HEK293T (cell line): ENCODE measurements at regions not wholly inside any gene's neighbourhood (a gene's known extent, or its start where the extent isn't known, plus 50 kb on each side); places are given as distances from the start of the nearest gene placed in this dataset.

Experiments used
- CTCF ChIA-PET: fragments of 350-600 bp; formaldehyde crosslinking; extraction: SDS; loops from one replicate; lab custom pipeline; 2021; ENCODE audit warnings: antibody characterized with exemption, inconsistent platforms; lab: Yijun Ruan, JAX
- POLR2A ChIA-PET: fragments of 350-600 bp; formaldehyde crosslinking; extraction: SDS; loops from one replicate; lab custom pipeline; 2020; ENCODE audit warnings: antibody characterized with exemption, inconsistent platforms; lab: Yijun Ruan, JAX
- DNase-seq: peaks from one replicate; pipeline ENCODE4 v3.0.0; 2012; ENCODE audit warnings: mixed read lengths; ENCODE audit errors: extremely low spot score
- ARNT ChIP-seq: fragments of 450-650 bp; IDR thresholded peaks from 2 replicates; pipeline ENCODE4 v1.6.1; 2017; ENCODE audit warnings: mild to moderate bottlenecking
- BHLHE40 ChIP-seq: fragments of 450-650 bp; IDR thresholded peaks from 2 replicates; pipeline ENCODE4 v1.6.1; 2016; ENCODE audit warnings: mild to moderate bottlenecking, moderate library complexity, borderline replicate concordance
- CTBP1 ChIP-seq: fragments of 450-650 bp; IDR thresholded peaks from 2 replicates; pipeline ENCODE4 v1.6.1; 2016; ENCODE audit warnings: borderline replicate concordance
- ELF4 ChIP-seq: fragments of 450-650 bp; IDR thresholded peaks from 2 replicates; pipeline ENCODE4 v1.6.1; 2017; ENCODE audit warnings: antibody characterized with exemption
- FOXA1 ChIP-seq: fragments of 450-650 bp; IDR thresholded peaks from 2 replicates; pipeline ENCODE4 v1.6.1; 2016; ENCODE audit warnings: mild to moderate bottlenecking
- FOXK2 ChIP-seq: fragments of 450-650 bp; IDR thresholded peaks from 2 replicates; pipeline ENCODE4 v1.6.1; 2016; ENCODE audit warnings: mild to moderate bottlenecking
- FOXM1 ChIP-seq: fragments of 450-650 bp; IDR thresholded peaks from 2 replicates; pipeline ENCODE4 v1.6.1; 2017; ENCODE audit warnings: mild to moderate bottlenecking, borderline replicate concordance
- HDGF ChIP-seq: fragments of 450-650 bp; IDR thresholded peaks from 2 replicates; pipeline ENCODE4 v1.6.1; 2017; ENCODE audit warnings: antibody characterized with exemption, borderline replicate concordance
- L3MBTL2 ChIP-seq: fragments of 450-650 bp; conservative IDR thresholded peaks from 2 replicates; pipeline ENCODE4 v1.6.1; 2016; ENCODE audit warnings: mild to moderate bottlenecking
- LEF1 ChIP-seq: fragments of 450-650 bp; IDR thresholded peaks from 2 replicates; pipeline ENCODE4 v1.6.1; 2017; ENCODE audit warnings: mild to moderate bottlenecking, borderline replicate concordance
- NFRKB ChIP-seq: fragments of 450-650 bp; IDR thresholded peaks from 2 replicates; pipeline ENCODE4 v1.6.1; 2016; ENCODE audit warnings: mild to moderate bottlenecking, moderate library complexity
- SP1 ChIP-seq: fragments of 450-650 bp; IDR thresholded peaks from 2 replicates; pipeline ENCODE4 v1.6.1; 2017
- SUZ12 ChIP-seq: fragments of 450-650 bp; IDR thresholded peaks from 2 replicates; pipeline ENCODE4 v1.6.1; 2016; ENCODE audit warnings: mild to moderate bottlenecking
- TARDBP ChIP-seq: fragments of 450-650 bp; IDR thresholded peaks from 2 replicates; pipeline ENCODE4 v1.6.1; 2016
- ZNF384 ChIP-seq: fragments of 450-650 bp; IDR thresholded peaks from 2 replicates; pipeline ENCODE4 v1.6.1; 2016
- TF ChIP-seq, protein P1 (sequence below): fragments of 450-650 bp; IDR thresholded peaks from 2 replicates; pipeline ENCODE4 v1.6.1; 2016

DNA sequence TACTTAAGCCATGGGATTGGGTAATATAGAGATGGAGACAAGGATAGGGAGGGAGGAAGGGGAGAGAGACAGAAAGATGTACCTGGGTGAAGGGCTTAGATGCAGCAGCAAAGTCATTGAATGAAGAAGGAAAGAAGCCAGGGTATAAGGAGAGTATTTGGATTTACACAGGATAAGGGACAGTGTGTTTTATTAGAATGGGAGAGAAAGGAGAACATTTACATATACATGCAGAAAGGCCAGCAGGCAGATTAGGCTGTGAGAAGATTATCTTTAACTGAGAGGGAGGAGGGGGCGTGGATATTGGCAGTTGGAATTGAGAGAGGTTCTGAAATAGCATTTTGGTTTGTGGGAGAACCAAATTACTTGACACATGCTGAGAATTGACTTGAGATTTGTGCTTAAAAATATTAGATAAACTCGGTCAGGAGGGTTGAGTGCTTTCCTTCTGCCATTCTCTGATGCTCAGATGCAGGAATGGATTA lies 161.5 kb upstream of the ZNF804B start:
- ChIA-PET CTCF (no interaction called here), POLR2A (no interaction called here)
- DNase-seq, result no peak
- TF ChIP-seq NFRKB (no peak), FOXK2 (no peak), FOXM1 (no peak), ZNF384 (no peak), TARDBP (no peak), ARNT (no peak), L3MBTL2 (no peak), BHLHE40 (no peak)

DNA sequence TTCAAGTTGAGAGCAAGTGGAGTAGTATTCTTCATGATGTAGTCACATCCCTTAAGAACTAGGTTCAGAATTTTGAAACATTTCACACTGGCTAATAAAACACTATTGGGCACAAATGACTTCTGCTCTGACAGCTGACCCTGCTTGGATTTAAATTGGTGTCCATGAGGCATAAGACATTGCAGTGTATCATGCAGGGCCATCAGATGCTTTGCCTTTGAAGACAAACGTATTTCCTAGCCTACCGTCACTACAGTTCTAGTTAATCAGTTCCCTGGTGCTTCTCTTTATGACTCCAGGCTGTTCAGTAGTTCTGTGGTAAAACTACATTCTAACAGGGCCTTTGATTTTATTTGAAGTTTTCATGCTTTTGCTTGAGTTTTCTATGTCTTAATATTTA lies 168.5 kb upstream of the ZNF804B start:
- POLR2A ChIA-PET, result no interaction called here
- no peak for TF ChIP-seq TARDBP
- TF ChIP-seq ELF4, result no peak
- TF ChIP-seq, protein P1, sequence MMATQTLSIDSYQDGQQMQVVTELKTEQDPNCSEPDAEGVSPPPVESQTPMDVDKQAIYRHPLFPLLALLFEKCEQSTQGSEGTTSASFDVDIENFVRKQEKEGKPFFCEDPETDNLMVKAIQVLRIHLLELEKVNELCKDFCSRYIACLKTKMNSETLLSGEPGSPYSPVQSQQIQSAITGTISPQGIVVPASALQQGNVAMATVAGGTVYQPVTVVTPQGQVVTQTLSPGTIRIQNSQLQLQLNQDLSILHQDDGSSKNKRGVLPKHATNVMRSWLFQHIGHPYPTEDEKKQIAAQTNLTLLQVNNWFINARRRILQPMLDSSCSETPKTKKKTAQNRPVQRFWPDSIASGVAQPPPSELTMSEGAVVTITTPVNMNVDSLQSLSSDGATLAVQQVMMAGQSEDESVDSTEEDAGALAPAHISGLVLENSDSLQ, result no peak
- TF ChIP-seq SUZ12, result no peak
- TF ChIP-seq FOXK2, result no peak
- TF ChIP-seq FOXA1, result no peak
- TF ChIP-seq ARNT, result no peak
- TF ChIP-seq HDGF, result no peak
- no peak for TF ChIP-seq LEF1
- no peak for TF ChIP-seq FOXM1
- TF ChIP-seq ZNF384, result no peak
- TF ChIP-seq L3MBTL2, result no peak
- TF ChIP-seq CTBP1, result no peak
- TF ChIP-seq NFRKB, result no peak
- TF ChIP-seq SP1, result no peak
- no peak for TF ChIP-seq BHLHE40
- DNase-seq, result no peak
- CTCF ChIA-PET, result no interaction called here

DNA sequence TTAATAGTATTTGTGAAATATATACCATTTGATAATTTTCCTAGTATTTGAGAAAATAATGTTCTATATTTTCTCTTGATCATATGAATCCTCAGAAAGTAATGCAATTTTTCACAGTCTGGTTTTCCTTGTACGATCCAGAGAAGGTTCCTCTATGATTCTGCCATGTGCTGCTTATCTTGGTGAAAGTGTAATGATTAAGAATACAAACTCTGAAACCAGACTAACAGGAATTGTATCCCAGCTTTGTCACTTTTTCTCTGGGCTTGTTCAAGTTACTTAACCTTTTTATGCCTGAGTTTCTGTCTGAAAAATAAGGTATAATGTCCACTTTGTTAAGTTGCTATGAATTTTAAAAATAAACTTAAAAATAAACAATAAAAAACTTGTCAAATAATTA lies 169.6 kb upstream of the ZNF804B start:
- CTCF ChIA-PET, result no interaction called here
- TF ChIP-seq BHLHE40 (no peak), SUZ12 (no peak), LEF1 (no peak), HDGF (no peak), FOXK2 (no peak), SP1 (no peak), ELF4 (no peak), CTBP1 (no peak), FOXA1 (no peak), TARDBP (no peak), ZNF384 (no peak), L3MBTL2 (no peak), FOXM1 (no peak), ARNT (no peak), NFRKB (no peak)
- TF ChIP-seq, protein P1, result no peak
- POLR2A ChIA-PET, result no interaction called here
- DNase-seq, result no peak

DNA sequence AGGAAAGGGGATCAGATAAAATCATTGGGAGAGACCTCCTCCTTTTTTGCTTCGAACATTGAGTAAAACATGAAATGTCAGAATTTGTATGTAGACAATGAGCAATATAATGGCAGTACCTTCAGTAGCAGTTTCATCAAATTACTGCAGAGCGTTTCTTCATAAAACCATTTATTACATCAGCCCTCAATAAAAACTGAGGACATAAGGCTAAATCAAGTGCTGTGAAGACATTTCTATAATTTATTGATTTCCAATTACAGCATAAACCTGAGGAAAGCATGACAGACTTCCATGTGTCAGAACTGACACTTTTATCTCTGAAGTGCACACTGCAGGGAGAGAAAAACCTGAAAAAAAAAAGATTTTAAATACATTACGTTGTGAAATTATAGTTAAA lies 172.6 kb upstream of the ZNF804B start:
- no peak for TF ChIP-seq NFRKB
- TF ChIP-seq, protein P1, result 0 out of 2 replicates have a peak, but pooled peaks have one; percentile 8

DNA sequence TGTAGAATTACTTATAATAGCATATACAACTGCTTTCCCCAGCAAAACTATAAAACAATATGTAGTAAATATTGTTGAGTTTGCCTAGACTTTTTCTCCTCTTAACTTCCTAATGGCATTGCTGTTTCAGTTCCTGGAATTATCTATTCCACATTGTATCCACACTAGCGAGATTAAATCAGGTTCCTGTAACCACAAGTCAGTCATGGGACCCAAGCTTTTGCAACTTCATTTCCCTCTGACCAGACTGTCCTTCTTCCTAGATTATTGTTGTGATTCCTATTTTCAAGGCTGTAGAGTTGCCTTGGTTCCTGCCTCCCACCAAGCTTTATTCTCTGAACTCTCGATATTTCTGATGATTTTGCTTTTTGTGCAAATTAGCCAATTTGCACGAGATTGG lies 173.3 kb upstream of the ZNF804B start:
- no peak for DNase-seq
- ChIA-PET CTCF (no interaction called here), POLR2A (no interaction called here)
- TF ChIP-seq ELF4 (no peak), BHLHE40 (no peak), FOXK2 (no peak), ZNF384 (no peak), SUZ12 (no peak), FOXM1 (no peak), TARDBP (no peak), CTBP1 (no peak), L3MBTL2 (no peak), FOXA1 (no peak), HDGF (no peak), SP1 (no peak), ARNT (no peak), LEF1 (no peak)
- TF ChIP-seq, protein P1, result no peak

More for the DNA sequence above, 172.6 kb upstream of the ZNF804B start:
- ChIA-PET POLR2A (no interaction called here), CTCF (no interaction called here)
- DNase-seq, result no peak

DNA sequence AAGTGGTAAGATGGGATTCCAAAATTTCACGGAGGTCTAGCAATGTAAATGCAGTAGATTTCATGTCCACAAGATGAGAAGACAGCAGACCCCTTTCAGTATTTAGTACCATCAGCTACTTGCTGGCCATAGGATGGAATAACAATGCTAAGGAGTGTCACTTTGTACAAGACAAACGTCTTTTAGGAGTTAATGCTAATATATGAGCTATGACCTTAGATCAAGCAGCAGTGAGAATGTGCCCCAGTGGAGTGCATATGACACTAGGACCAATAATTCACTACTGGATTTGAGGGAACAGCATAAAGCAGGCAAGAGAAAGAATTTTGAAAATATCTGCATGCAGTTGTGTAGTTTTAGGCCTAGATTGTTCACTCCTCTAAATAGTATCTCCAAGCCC lies 182.8 kb upstream of the ZNF804B start:
- DNase-seq, result no peak
- TF ChIP-seq ARNT (no peak), ZNF384 (no peak), ELF4 (no peak)
- ChIA-PET POLR2A (no interaction called here), CTCF (no interaction called here)
